ENCODE measurements at regions not wholly inside any gene's neighbourhood (a gene's known extent, or its start where the extent isn't known, plus 50 kb on each side); places are given as distances from the start of the nearest gene placed in this dataset.

GRCh38 chr9:90948156-90948555 lies 146.5 kb downstream of the SYK start:
- Mint-ChIP-seq H3K36me3 (ENCODE audit: insufficient read depth) (no peaks in the 10 kb centered on the region), H3K27ac (no peak overlapping the region), H3K4me1 (ENCODE audit: low read depth in 2 of 2) (no peaks in the 10 kb centered on the region), H3K27me3 (peaks cover 18 to 36% of the 10 kb centered on the region in 2 donors), H3K4me3 (no peak overlapping the region), H3K9me3 (no peaks in the 10 kb centered on the region)
- DNase-seq (no peak), ATAC-seq (replicated peaks) (no peak)

GRCh38 chr9:90950600-90950999 lies 149.0 kb downstream of the SYK start:
- no peaks in the 10 kb centered on the region for H3K36me3 Mint-ChIP-seq (ENCODE audit: insufficient read depth)
- ATAC-seq (replicated peaks): no peak
- no peaks in the 10 kb centered on the region for H3K4me1 Mint-ChIP-seq (ENCODE audit: low read depth in 2 of 2)
- H3K27me3 Mint-ChIP-seq: peaks cover 23 to 24% of the 10 kb centered on the region in 2 donors
- H3K9me3 Mint-ChIP-seq: no peaks in the 10 kb centered on the region
- DNase-seq: no peak
- no peak overlapping the region for H3K27ac Mint-ChIP-seq
- no peak overlapping the region for H3K4me3 Mint-ChIP-seq

- Mint-ChIP-seq H3K27me3 (peaks cover 18 to 24% of the 10 kb centered on the region in 2 donors), H3K36me3 (ENCODE audit: insufficient read depth) (peaks cover 4% of the 10 kb centered on the region), H3K4me1 (ENCODE audit: low read depth in 2 of 2) (no peaks in the 10 kb centered on the region), H3K9me3 (no peaks in the 10 kb centered on the region), H3K4me3 (no peak overlapping the region), H3K27ac (peak overlapping the region in 1 of 2 donors; percentile 45)
- no peak for DNase-seq
- no peak for ATAC-seq (replicated peaks)
Observed at GRCh38 chr9:90953200-90953599, 151.6 kb downstream of the SYK start.

GRCh38 chr9:90953805-90954204 lies 152.2 kb downstream of the SYK start:
- Mint-ChIP-seq H3K4me1 (ENCODE audit: low read depth in 2 of 2) (no peaks in the 10 kb centered on the region), H3K4me3 (no peak overlapping the region), H3K27ac (peak overlapping the region in 1 of 2 donors; percentile 45), H3K36me3 (ENCODE audit: insufficient read depth) (peaks cover 4% of the 10 kb centered on the region), H3K9me3 (no peaks in the 10 kb centered on the region), H3K27me3 (peaks cover 12 to 26% of the 10 kb centered on the region in 2 donors)
- ATAC-seq (replicated peaks): no peak
- no peak for DNase-seq

DNA sequence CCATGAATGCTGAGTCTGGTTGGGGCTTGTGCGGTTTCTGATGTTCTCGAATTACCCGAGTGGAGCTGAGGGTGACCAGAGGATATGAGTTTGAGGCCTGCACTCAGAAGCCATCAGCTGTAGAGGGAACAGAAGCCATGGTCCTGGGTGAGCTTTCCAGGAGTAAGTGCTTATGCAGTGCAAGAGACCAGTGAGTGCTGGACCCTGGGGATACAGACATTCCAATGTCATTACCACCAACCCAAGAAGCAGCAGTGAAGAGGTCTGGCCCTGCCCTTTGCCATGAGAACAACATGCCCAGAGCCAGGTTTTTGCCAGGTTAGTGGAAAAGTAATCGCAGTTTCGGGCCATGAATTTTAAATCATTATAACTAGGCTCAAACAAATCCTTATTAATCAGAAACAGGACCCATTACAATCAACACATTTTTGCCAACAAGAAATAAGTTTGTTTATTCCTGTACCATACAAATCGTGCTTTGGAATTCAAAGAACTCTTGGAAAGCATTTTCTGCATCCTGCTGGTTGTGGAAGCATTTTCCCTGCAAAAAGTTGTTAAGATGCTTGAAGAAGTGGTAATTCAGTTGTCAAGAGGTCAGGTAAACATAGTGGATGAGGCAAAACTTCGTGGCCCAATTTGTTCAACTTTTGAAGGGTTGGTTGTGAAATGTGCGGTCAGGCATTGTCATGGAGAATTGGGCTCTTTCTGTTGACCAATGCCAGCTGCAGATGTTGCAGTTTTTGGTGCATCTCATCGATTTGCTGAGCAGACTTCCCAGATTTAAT lies 154.6 kb downstream of the SYK start:
- Mint-ChIP-seq H3K4me1 (ENCODE audit: low read depth in 2 of 2) (no peaks in the 10 kb centered on the region), H3K4me3 (no peak overlapping the region), H3K27ac (no peak overlapping the region), H3K36me3 (ENCODE audit: insufficient read depth) (peaks cover 4% of the 10 kb centered on the region), H3K27me3 (peaks cover 12 to 32% of the 10 kb centered on the region in 2 donors), H3K9me3 (no peaks in the 10 kb centered on the region)
- ATAC-seq (replicated peaks) (no peak), DNase-seq (no peak)

GRCh38 chr9:90958328-90958727 lies 156.7 kb downstream of the SYK start:
- Mint-ChIP-seq H3K27me3 (peaks cover 33 to 40% of the 10 kb centered on the region in 2 donors), H3K36me3 (ENCODE audit: insufficient read depth) (peaks cover 4% of the 10 kb centered on the region), H3K9me3 (no peaks in the 10 kb centered on the region), H3K4me3 (no peak overlapping the region), H3K27ac (no peak overlapping the region), H3K4me1 (ENCODE audit: low read depth in 2 of 2) (no peaks in the 10 kb centered on the region)
- no peak for DNase-seq
- no peak for ATAC-seq (replicated peaks)

- H3K27ac Mint-ChIP-seq: no peak overlapping the region
- H3K4me1 Mint-ChIP-seq (ENCODE audit: low read depth in 2 of 2): peaks cover 4 to 7% of the 10 kb centered on the region in 2 donors
- DNase-seq: no peak
- peaks cover 38 to 51% of the 10 kb centered on the region in 2 donors for H3K27me3 Mint-ChIP-seq
- ATAC-seq (replicated peaks): no peak
- H3K4me3 Mint-ChIP-seq: no peak overlapping the region
- peaks cover 4% of the 10 kb centered on the region for H3K36me3 Mint-ChIP-seq (ENCODE audit: insufficient read depth)
- H3K9me3 Mint-ChIP-seq: no peaks in the 10 kb centered on the region
Observed at GRCh38 chr9:90960941-90961340, 159.3 kb downstream of the SYK start.

DNA sequence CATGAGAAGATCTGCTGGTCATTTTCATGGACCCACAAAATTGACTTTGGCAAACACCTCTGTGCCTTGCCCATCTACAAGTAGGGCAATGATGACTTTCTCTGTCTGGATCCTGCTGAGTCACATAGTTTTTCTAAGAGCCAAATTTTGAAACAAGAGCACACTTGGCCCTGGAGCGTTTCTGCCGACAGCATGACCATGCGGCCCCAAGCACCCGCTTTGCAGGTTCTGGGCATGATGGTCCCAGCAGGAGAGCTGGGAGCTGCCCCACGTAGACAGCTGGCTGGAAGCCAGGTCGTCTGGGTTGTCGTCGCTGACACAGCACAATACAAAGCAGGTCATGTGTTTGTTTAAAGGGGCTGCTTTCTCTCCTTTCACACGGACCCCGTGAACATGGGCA lies 159.8 kb downstream of the SYK start:
- ATAC-seq (replicated peaks) (no peak), DNase-seq (no peak)
- peaks cover 38 to 54% of the 10 kb centered on the region in 2 donors for H3K27me3 Mint-ChIP-seq
- H3K9me3 Mint-ChIP-seq: no peaks in the 10 kb centered on the region
- H3K4me3 Mint-ChIP-seq: no peak overlapping the region
- peaks cover 4% of the 10 kb centered on the region for H3K36me3 Mint-ChIP-seq (ENCODE audit: insufficient read depth)
- no peak overlapping the region for H3K27ac Mint-ChIP-seq
- peaks cover 4 to 8% of the 10 kb centered on the region in 2 donors for H3K4me1 Mint-ChIP-seq (ENCODE audit: low read depth in 2 of 2)

DNA sequence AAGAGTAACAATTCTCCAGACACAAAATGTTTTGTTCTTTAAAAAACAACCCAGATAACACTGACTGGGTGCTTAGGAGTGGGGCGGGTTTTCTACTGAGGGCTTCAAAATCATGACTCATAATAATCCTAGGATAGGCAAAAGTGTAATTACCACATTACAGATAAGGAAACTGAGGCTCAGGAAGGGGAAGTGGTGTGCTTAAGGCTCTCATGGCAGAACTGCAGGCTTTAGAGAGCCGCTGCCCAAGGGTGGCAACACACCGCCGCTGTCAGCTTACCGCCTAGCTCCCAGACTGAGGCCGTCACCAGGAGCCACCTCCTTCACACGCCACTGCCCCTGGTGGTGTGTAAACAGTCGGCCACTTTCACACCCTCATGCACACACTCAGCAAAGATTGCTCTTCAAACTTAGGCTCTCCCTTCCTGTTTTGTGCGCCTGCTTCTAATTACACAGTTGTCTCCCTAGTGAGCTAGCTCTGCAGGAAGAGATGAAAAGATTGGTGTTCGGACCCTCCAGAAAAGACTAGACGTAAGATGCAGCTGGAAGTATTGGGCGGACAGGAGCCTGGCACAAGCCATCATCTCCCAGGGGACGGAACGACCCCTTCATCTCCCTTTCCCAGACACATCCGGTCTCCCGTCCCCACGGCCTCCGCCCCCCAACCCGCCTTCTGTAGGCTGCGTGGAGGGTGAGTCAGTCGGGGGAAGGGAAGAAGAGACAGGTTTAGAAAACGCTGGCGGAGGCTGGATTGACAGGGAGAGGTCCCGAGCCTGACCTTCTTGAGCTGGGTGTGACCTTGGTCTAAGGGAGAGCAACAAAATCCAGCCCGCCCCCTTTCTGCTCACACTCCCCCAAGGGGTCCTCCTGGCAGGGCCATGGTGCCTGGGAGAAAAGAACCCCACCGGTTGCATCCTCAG lies 162.7 kb downstream of the SYK start:
- no peak overlapping the region for H3K27ac Mint-ChIP-seq
- no peaks in the 10 kb centered on the region for H3K9me3 Mint-ChIP-seq
- ATAC-seq (replicated peaks) (peak; percentile 66), DNase-seq (no peak)
- peak overlapping the region; percentile 15 to 19 for H3K4me3 Mint-ChIP-seq
- H3K4me1 Mint-ChIP-seq (ENCODE audit: low read depth in 2 of 2): peaks cover 6 to 12% of the 10 kb centered on the region in 2 donors
- H3K36me3 Mint-ChIP-seq (ENCODE audit: insufficient read depth): no peaks in the 10 kb centered on the region
- peaks cover 38 to 69% of the 10 kb centered on the region in 2 donors for H3K27me3 Mint-ChIP-seq

DNA sequence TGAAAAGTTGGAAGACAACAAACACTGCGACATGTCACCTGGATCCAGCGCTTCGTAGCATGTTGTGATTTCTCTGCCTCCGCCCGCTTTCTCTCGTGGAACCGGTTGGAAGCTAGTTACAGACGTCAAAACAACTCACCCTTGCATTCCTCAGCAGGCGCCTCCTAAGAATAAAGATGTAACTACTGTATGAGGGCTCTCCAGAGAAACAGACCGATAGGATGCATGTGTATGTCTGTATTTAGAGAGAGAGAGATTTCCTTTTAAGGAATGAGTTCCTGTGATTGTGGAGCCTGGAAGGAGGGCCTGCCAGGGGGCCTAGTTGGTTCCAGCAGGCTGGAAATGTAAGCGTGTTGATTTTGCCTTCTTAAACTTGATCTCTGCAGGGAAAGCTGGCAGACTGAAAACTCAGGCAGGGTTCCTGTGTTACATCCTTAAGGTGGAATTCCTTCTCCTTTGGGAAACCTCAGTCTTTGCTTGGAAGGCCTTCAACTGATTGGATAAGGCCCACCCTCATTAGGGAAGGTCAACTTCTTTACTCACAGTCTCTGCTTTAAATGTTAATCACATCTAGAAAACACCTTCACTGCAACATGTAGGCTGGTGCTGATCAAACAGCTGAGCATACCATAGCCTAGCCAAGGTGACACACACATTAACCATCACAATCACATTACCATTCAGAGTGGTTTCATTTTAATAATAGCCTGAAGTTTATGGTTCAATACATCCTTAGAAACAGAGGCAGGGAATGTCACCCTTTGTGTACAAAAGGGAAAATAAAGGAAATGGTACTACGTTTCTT lies 163.8 kb downstream of the SYK start:
- Mint-ChIP-seq H3K36me3 (ENCODE audit: insufficient read depth) (no peaks in the 10 kb centered on the region), H3K4me1 (ENCODE audit: low read depth in 2 of 2) (peaks cover 6 to 12% of the 10 kb centered on the region in 2 donors), H3K9me3 (no peaks in the 10 kb centered on the region), H3K4me3 (no peak overlapping the region), H3K27ac (no peak overlapping the region), H3K27me3 (peaks cover 33 to 69% of the 10 kb centered on the region in 2 donors)
- no peak for DNase-seq
- no peak for ATAC-seq (replicated peaks)

DNA sequence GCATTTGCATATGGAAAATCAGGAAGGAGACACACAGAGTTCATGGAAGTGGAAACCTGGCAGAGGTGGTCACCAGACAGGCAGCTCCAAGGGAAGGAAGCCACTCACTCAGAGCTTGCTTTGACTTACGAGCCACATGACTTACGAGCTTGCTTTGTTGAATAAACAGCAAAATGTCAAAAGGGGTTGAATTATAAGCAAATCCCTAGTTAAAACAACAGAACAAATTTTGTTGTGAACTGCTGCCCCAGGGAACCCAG lies 164.3 kb downstream of the SYK start:
- Mint-ChIP-seq H3K9me3 (no peaks in the 10 kb centered on the region), H3K4me1 (ENCODE audit: low read depth in 2 of 2) (peaks cover 6 to 12% of the 10 kb centered on the region in 2 donors), H3K36me3 (ENCODE audit: insufficient read depth) (no peaks in the 10 kb centered on the region), H3K4me3 (no peak overlapping the region), H3K27ac (no peak overlapping the region), H3K27me3 (peaks cover 33 to 69% of the 10 kb centered on the region in 2 donors)
- no peak for DNase-seq
- ATAC-seq (replicated peaks): no peak

GRCh38 chr9:90966480-90967144 lies 165.0 kb downstream of the SYK start:
- Mint-ChIP-seq H3K4me3 (no peak overlapping the region), H3K27me3 (peaks cover 33 to 62% of the 10 kb centered on the region in 2 donors), H3K4me1 (ENCODE audit: low read depth in 2 of 2) (peaks cover 6 to 12% of the 10 kb centered on the region in 2 donors), H3K36me3 (ENCODE audit: insufficient read depth) (no peaks in the 10 kb centered on the region), H3K27ac (peak overlapping the region in 1 of 2 donors; percentile 26), H3K9me3 (no peaks in the 10 kb centered on the region)
- DNase-seq: no peak
- no peak for ATAC-seq (replicated peaks)

GRCh38 chr9:90967145-90967538 lies 165.5 kb downstream of the SYK start:
- ATAC-seq (replicated peaks): no peak
- DNase-seq: no peak
- Mint-ChIP-seq H3K4me1 (ENCODE audit: low read depth in 2 of 2) (peaks cover 6 to 12% of the 10 kb centered on the region in 2 donors), H3K9me3 (no peaks in the 10 kb centered on the region), H3K27ac (peak overlapping the region in 1 of 2 donors; percentile 26), H3K36me3 (ENCODE audit: insufficient read depth) (no peaks in the 10 kb centered on the region), H3K4me3 (no peak overlapping the region), H3K27me3 (peaks cover 33 to 57% of the 10 kb centered on the region in 2 donors)

Measured in effector memory CD8-positive, alpha-beta T cell (primary cell).